ENCODE measurements at regions not wholly inside any gene's neighbourhood (a gene's known extent, or its start where the extent isn't known, plus 50 kb on each side); places are given as distances from the start of the nearest gene placed in this dataset.

GRCh38 chr5:3432135-3432534, 163.5 kb upstream of the IRX1 start:
- Histone ChIP-seq H4K20me1 (ENCODE audit: insufficient read depth, low read length, poor library complexity, severe bottlenecking) (no peaks in the 10 kb centered on the region), H3K9me2 (replicated peaks; ENCODE audit: low read depth, low read length) (no peaks in the 10 kb centered on the region), H3F3A (ENCODE audit: low read depth) (no peaks in the 10 kb centered on the region), H3K9ac (ENCODE audit: low read depth, low read length, poor library complexity, severe bottlenecking) (no peak overlapping the region), H3K79me2 (ENCODE audit: insufficient read depth, low read length) (no peaks in the 10 kb centered on the region), H3K4me1 (ENCODE audit: insufficient read depth, low read length, poor library complexity, severe bottlenecking) (no peaks in the 10 kb centered on the region), H3K4me2 (ENCODE audit: low read depth, low read length, poor library complexity, severe bottlenecking) (no peak overlapping the region), H3K9me3 (ENCODE audit: insufficient read depth, low read depth, low read length) (0 out of 2 replicates have a peak, but pooled peaks cover 9% of the 10 kb centered on the region), H3K4me3 (ENCODE audit: low read length, poor library complexity, severe bottlenecking) (no peak overlapping the region), H2AFZ (ENCODE audit: low read length) (no peak overlapping the region), H3K27me3 (ENCODE audit: insufficient read depth, low read length, poor library complexity, severe bottlenecking) (no peaks in the 10 kb centered on the region), H3K36me3 (ENCODE audit: insufficient read depth, low read length) (no peaks in the 10 kb centered on the region)
- TF ChIP-seq, protein P1, sequence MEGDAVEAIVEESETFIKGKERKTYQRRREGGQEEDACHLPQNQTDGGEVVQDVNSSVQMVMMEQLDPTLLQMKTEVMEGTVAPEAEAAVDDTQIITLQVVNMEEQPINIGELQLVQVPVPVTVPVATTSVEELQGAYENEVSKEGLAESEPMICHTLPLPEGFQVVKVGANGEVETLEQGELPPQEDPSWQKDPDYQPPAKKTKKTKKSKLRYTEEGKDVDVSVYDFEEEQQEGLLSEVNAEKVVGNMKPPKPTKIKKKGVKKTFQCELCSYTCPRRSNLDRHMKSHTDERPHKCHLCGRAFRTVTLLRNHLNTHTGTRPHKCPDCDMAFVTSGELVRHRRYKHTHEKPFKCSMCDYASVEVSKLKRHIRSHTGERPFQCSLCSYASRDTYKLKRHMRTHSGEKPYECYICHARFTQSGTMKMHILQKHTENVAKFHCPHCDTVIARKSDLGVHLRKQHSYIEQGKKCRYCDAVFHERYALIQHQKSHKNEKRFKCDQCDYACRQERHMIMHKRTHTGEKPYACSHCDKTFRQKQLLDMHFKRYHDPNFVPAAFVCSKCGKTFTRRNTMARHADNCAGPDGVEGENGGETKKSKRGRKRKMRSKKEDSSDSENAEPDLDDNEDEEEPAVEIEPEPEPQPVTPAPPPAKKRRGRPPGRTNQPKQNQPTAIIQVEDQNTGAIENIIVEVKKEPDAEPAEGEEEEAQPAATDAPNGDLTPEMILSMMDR (conservative IDR thresholded peaks at IDR 0.05; ENCODE audit: low read length): no peak
- TF ChIP-seq EZH2phosphoT487 (IDR thresholded peaks at IDR 0.05; ENCODE audit: borderline replicate concordance): no peak

DNA sequence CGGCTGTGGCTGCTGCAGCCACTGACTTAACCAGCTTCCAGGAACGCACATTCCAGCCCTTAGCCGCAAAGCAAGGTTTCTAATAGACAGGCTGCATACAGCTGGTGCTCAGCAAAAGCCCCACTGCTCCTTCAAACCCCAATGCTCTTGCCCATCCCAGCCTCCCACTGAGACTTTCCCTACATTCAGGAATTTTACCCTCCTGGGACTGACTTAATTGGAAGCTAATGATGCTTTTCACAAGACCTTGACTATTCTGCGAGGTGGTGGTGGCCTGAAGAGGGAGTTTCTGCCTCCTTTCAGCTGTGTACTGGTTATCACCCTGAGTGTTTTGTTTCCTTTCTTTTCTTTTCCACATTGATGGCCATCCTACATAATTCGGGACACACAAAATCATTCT, 164.9 kb upstream of the IRX1 start:
- Histone ChIP-seq H4K20me1 (ENCODE audit: insufficient read depth, low read length, poor library complexity, severe bottlenecking) (no peaks in the 10 kb centered on the region), H3K4me3 (ENCODE audit: low read length, poor library complexity, severe bottlenecking) (no peak overlapping the region), H3K27me3 (ENCODE audit: insufficient read depth, low read length, poor library complexity, severe bottlenecking) (no peaks in the 10 kb centered on the region), H3K4me1 (ENCODE audit: insufficient read depth, low read length, poor library complexity, severe bottlenecking) (no peaks in the 10 kb centered on the region), H3K36me3 (ENCODE audit: insufficient read depth, low read length) (no peaks in the 10 kb centered on the region), H3K9ac (ENCODE audit: low read depth, low read length, poor library complexity, severe bottlenecking) (no peak overlapping the region), H3K9me2 (replicated peaks; ENCODE audit: low read depth, low read length) (no peaks in the 10 kb centered on the region), H3K79me2 (ENCODE audit: insufficient read depth, low read length) (no peaks in the 10 kb centered on the region), H3F3A (ENCODE audit: low read depth) (no peaks in the 10 kb centered on the region), H2AFZ (ENCODE audit: low read length) (no peak overlapping the region), H3K4me2 (ENCODE audit: low read depth, low read length, poor library complexity, severe bottlenecking) (no peak overlapping the region), H3K9me3 (ENCODE audit: insufficient read depth, low read depth, low read length) (0 out of 2 replicates have a peak, but pooled peaks cover 9% of the 10 kb centered on the region)
- TF ChIP-seq EZH2phosphoT487 (IDR thresholded peaks at IDR 0.05; ENCODE audit: borderline replicate concordance): no peak
- TF ChIP-seq, protein P1 (conservative IDR thresholded peaks at IDR 0.05; ENCODE audit: low read length): no peak

DNA sequence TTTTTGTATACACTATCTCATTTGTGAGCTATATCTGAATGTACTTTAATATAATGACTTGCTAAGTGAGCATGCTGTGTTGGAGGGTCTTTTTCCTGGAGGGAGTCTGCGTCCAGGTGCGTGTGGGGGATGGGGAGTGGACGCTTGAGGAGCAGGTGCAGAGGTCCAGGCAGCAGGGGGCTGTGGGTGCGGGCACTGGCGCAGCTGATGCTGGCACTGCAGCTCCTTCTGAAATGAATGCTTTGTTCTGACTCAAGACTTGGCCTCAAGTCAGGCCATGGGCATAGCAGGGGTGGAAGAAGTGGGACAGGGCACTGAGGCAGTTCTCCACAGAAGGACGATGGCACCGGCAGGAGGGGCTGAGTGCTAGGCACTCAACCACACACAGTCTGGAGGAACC, 165.7 kb upstream of the IRX1 start:
- H3F3A ChIP-seq (ENCODE audit: low read depth): no peaks in the 10 kb centered on the region
- H3K4me3 ChIP-seq (ENCODE audit: low read length, poor library complexity, severe bottlenecking): no peak overlapping the region
- H3K36me3 ChIP-seq (ENCODE audit: insufficient read depth, low read length): no peaks in the 10 kb centered on the region
- no peaks in the 10 kb centered on the region for H3K9me2 ChIP-seq (replicated peaks; ENCODE audit: low read depth, low read length)
- no peak overlapping the region for H2AFZ ChIP-seq (ENCODE audit: low read length)
- no peaks in the 10 kb centered on the region for H3K79me2 ChIP-seq (ENCODE audit: insufficient read depth, low read length)
- no peaks in the 10 kb centered on the region for H4K20me1 ChIP-seq (ENCODE audit: insufficient read depth, low read length, poor library complexity, severe bottlenecking)
- no peak for TF ChIP-seq EZH2phosphoT487 (IDR thresholded peaks at IDR 0.05; ENCODE audit: borderline replicate concordance)
- TF ChIP-seq, protein P1 (conservative IDR thresholded peaks at IDR 0.05; ENCODE audit: low read length): no peak
- H3K4me1 ChIP-seq (ENCODE audit: insufficient read depth, low read length, poor library complexity, severe bottlenecking): no peaks in the 10 kb centered on the region
- 0 out of 2 replicates have a peak, but pooled peaks cover 9% of the 10 kb centered on the region for H3K9me3 ChIP-seq (ENCODE audit: insufficient read depth, low read depth, low read length)
- H3K9ac ChIP-seq (ENCODE audit: low read depth, low read length, poor library complexity, severe bottlenecking): no peak overlapping the region
- H3K4me2 ChIP-seq (ENCODE audit: low read depth, low read length, poor library complexity, severe bottlenecking): no peak overlapping the region
- no peaks in the 10 kb centered on the region for H3K27me3 ChIP-seq (ENCODE audit: insufficient read depth, low read length, poor library complexity, severe bottlenecking)

All from Loucy (cell line).